ENCODE measurements at regions not wholly inside any gene's neighbourhood (a gene's known extent, or its start where the extent isn't known, plus 50 kb on each side); places are given as distances from the start of the nearest gene placed in this dataset.

DNA sequence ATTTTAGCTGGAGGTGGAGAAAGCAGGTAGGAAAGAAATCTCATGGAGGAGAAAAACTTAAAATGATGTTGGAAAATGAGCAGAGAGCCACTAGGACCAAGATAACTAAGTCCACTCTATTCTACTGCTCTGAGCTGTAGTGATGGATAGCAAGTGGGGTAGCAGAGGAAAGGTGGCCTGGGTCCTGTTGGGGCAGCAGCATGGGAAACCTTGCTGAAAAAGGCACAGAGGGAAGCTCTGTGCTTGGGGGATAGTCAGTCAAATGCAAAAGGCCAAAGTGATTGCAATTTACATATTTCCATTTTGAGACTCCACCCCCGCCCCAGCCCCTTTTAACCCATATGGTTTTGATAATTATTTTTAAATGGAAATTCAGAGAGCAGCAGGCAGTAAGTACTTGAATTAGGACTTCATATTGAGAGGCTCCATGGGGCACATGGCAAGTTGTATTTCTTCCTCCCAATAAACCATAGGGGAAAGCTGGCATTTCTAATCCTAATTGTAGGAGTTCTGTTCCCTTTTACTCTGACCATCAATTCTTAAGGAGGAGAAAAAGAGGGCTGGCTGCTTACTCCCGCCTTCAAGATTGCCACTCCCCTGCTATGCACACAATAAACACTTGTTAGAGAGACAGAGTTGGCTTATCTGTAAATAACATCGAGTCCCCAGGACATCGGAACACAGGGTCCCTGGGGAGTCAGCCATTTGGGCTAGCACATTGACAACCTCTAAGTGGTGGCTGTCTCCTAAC, 1341.5 kb upstream of the TENM4 start:
- ATAC-seq = no peak
- TF ChIP-seq ISL1 (CRISPR knock-in tag; IDR thresholded peaks at IDR 0.05) (no peak), ZC3H10 (CRISPR knock-in tag; IDR thresholded peaks at IDR 0.05) (no peak), ARNTL (CRISPR knock-in tag; IDR thresholded peaks at IDR 0.05; ENCODE audit: borderline replicate concordance, low read depth) (no peak), OSR1 (CRISPR knock-in tag; IDR thresholded peaks at IDR 0.05) (no peak), BACH2 (CRISPR knock-in tag; IDR thresholded peaks at IDR 0.05; ENCODE audit: borderline replicate concordance) (no peak), RARB (CRISPR knock-in tag; IDR thresholded peaks at IDR 0.05) (no peak), ZNF565 (CRISPR knock-in tag; conservative IDR thresholded peaks at IDR 0.05; ENCODE audit: low read depth) (no peak), ZFP3 (CRISPR knock-in tag; IDR thresholded peaks at IDR 0.05) (no peak), PPARA (CRISPR knock-in tag; IDR thresholded peaks at IDR 0.05; ENCODE audit: borderline replicate concordance) (no peak), ZNF8 (CRISPR knock-in tag; IDR thresholded peaks at IDR 0.05) (no peak)
- TF ChIP-seq, protein P1, sequence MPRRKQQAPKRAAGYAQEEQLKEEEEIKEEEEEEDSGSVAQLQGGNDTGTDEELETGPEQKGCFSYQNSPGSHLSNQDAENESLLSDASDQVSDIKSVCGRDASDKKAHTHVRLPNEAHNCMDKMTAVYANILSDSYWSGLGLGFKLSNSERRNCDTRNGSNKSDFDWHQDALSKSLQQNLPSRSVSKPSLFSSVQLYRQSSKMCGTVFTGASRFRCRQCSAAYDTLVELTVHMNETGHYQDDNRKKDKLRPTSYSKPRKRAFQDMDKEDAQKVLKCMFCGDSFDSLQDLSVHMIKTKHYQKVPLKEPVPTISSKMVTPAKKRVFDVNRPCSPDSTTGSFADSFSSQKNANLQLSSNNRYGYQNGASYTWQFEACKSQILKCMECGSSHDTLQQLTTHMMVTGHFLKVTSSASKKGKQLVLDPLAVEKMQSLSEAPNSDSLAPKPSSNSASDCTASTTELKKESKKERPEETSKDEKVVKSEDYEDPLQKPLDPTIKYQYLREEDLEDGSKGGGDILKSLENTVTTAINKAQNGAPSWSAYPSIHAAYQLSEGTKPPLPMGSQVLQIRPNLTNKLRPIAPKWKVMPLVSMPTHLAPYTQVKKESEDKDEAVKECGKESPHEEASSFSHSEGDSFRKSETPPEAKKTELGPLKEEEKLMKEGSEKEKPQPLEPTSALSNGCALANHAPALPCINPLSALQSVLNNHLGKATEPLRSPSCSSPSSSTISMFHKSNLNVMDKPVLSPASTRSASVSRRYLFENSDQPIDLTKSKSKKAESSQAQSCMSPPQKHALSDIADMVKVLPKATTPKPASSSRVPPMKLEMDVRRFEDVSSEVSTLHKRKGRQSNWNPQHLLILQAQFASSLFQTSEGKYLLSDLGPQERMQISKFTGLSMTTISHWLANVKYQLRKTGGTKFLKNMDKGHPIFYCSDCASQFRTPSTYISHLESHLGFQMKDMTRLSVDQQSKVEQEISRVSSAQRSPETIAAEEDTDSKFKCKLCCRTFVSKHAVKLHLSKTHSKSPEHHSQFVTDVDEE (CRISPR knock-in tag; IDR thresholded peaks at IDR 0.05) = no peak
- TF ChIP-seq, protein P2, sequence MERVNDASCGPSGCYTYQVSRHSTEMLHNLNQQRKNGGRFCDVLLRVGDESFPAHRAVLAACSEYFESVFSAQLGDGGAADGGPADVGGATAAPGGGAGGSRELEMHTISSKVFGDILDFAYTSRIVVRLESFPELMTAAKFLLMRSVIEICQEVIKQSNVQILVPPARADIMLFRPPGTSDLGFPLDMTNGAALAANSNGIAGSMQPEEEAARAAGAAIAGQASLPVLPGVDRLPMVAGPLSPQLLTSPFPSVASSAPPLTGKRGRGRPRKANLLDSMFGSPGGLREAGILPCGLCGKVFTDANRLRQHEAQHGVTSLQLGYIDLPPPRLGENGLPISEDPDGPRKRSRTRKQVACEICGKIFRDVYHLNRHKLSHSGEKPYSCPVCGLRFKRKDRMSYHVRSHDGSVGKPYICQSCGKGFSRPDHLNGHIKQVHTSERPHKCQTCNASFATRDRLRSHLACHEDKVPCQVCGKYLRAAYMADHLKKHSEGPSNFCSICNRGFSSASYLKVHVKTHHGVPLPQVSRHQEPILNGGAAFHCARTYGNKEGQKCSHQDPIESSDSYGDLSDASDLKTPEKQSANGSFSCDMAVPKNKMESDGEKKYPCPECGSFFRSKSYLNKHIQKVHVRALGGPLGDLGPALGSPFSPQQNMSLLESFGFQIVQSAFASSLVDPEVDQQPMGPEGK (CRISPR knock-in tag; IDR thresholded peaks at IDR 0.05; ENCODE audit: borderline replicate concordance) = no peak
- TF ChIP-seq, protein P3, sequence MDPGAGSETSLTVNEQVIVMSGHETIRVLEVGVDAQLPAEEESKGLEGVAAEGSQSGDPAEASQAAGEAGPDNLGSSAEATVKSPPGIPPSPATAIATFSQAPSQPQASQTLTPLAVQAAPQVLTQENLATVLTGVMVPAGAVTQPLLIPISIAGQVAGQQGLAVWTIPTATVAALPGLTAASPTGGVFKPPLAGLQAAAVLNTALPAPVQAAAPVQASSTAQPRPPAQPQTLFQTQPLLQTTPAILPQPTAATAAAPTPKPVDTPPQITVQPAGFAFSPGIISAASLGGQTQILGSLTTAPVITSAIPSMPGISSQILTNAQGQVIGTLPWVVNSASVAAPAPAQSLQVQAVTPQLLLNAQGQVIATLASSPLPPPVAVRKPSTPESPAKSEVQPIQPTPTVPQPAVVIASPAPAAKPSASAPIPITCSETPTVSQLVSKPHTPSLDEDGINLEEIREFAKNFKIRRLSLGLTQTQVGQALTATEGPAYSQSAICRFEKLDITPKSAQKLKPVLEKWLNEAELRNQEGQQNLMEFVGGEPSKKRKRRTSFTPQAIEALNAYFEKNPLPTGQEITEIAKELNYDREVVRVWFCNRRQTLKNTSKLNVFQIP (CRISPR knock-in tag; IDR thresholded peaks at IDR 0.05; ENCODE audit: borderline replicate concordance, low read depth) = no peak
- TF ChIP-seq, protein P4, sequence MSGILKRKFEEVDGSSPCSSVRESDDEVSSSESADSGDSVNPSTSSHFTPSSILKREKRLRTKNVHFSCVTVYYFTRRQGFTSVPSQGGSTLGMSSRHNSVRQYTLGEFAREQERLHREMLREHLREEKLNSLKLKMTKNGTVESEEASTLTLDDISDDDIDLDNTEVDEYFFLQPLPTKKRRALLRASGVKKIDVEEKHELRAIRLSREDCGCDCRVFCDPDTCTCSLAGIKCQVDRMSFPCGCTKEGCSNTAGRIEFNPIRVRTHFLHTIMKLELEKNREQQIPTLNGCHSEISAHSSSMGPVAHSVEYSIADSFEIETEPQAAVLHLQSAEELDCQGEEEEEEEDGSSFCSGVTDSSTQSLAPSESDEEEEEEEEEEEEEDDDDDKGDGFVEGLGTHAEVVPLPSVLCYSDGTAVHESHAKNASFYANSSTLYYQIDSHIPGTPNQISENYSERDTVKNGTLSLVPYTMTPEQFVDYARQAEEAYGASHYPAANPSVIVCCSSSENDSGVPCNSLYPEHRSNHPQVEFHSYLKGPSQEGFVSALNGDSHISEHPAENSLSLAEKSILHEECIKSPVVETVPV (CRISPR knock-in tag; IDR thresholded peaks at IDR 0.05) = no peak

DNA sequence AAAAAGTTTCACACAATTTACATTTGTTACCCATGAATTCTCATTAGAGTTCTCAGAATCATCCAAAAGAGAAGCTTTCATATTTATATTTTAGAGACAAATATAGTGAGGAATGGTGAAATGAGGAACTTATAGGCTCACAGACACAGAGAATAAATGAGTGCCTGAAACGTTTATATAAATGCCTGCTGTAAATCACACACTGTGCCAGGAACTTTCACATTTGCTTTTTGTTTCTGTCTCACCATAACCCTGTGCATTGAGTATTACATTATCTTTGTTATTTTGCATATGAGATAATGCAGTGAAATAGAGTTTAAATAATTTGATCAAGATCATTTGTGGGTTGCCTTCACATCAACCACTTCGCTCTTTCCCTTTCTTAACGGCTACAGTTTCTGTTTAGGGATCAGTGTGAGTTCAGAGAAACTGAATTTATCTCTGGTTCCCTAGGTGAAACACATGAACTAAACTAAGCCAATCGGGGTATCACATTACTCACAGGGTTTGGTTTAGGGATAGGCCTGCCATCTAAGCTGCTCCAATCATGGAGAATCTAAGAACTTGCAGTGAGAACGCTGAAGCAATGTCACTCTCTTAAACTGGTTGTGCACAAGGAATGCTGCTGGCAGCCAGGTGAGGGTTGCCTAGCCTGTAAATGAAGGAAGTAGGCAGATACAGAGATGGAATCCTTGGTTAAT, 1339.2 kb upstream of the TENM4 start:
- no peak for ATAC-seq
- TF ChIP-seq, protein P1 (CRISPR knock-in tag; IDR thresholded peaks at IDR 0.05) = no peak
- TF ChIP-seq, protein P3 (CRISPR knock-in tag; IDR thresholded peaks at IDR 0.05; ENCODE audit: borderline replicate concordance, low read depth) = no peak
- no peak for TF ChIP-seq ZNF565 (CRISPR knock-in tag; conservative IDR thresholded peaks at IDR 0.05; ENCODE audit: low read depth)
- TF ChIP-seq ZFP3 (CRISPR knock-in tag; IDR thresholded peaks at IDR 0.05) = no peak
- no peak for TF ChIP-seq SNAI2 (CRISPR knock-in tag; IDR thresholded peaks at IDR 0.05)
- no peak for TF ChIP-seq ISL1 (CRISPR knock-in tag; IDR thresholded peaks at IDR 0.05)
- no peak for TF ChIP-seq OSR1 (CRISPR knock-in tag; IDR thresholded peaks at IDR 0.05)
- no peak for TF ChIP-seq CSDC2 (CRISPR knock-in tag; IDR thresholded peaks at IDR 0.05)
- TF ChIP-seq ZNF70 (CRISPR knock-in tag; IDR thresholded peaks at IDR 0.05) = no peak
- TF ChIP-seq GLIS3 (CRISPR knock-in tag; IDR thresholded peaks at IDR 0.05) = no peak
- no peak for TF ChIP-seq ZFP30 (CRISPR knock-in tag; IDR thresholded peaks at IDR 0.05)

All from SK-N-SH treated with all-trans-retinoic acid at 6 μM for 48 hours (cell line).